Astrocyte of the cerebellum (primary cell): ENCODE measurements at regions not wholly inside any gene's neighbourhood (a gene's known extent, or its start where the extent isn't known, plus 50 kb on each side); places are given as distances from the start of the nearest gene placed in this dataset.

Experiments
- DNase-seq: peaks from one replicate; pipeline ENCODE4 v3.0.0-alpha.2; 2011; ENCODE audit warnings: low read depth
- H3K4me3 ChIP-seq: 2 replicates; pipeline ENCODE4 v1.5.1; 2011; ENCODE audit warnings: mild to moderate bottlenecking, low read depth, low read length, moderate library complexity
- in situ Hi-C: cut with HindIII; loops from 2 replicates; pipeline ENCODE4 v1.10.0; 2017; ENCODE audit warnings: low sequenced_read_pairs
- TF ChIP-seq, protein P1 (sequence below): IDR thresholded peaks from 2 replicates; pipeline ENCODE4 v1.5.1; 2012; ENCODE audit warnings: low read length, low read depth, moderate library complexity, mild to moderate bottlenecking; ENCODE audit errors: missing control alignments

DNA sequence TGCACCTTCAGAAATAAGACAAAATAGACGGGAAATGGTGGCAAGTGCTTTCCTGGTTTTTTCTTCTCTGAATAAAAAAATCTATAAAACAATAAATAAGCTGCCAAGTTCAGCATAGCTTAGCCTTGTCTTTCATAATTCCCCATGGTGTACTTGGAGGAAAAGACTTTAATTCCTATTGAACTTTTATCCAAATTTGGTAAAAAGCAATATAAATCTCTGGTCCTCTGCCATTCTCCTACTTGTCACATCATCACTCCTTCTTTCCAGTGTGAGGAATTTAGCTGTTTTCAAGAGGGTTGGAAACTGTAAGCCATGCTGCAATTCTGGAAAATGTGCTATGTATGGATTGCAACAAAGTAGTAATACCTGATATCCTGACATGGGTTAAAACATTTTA is 551.8 kb upstream of the KIF2B start:
- no peak for DNase-seq
- TF ChIP-seq, protein P1, sequence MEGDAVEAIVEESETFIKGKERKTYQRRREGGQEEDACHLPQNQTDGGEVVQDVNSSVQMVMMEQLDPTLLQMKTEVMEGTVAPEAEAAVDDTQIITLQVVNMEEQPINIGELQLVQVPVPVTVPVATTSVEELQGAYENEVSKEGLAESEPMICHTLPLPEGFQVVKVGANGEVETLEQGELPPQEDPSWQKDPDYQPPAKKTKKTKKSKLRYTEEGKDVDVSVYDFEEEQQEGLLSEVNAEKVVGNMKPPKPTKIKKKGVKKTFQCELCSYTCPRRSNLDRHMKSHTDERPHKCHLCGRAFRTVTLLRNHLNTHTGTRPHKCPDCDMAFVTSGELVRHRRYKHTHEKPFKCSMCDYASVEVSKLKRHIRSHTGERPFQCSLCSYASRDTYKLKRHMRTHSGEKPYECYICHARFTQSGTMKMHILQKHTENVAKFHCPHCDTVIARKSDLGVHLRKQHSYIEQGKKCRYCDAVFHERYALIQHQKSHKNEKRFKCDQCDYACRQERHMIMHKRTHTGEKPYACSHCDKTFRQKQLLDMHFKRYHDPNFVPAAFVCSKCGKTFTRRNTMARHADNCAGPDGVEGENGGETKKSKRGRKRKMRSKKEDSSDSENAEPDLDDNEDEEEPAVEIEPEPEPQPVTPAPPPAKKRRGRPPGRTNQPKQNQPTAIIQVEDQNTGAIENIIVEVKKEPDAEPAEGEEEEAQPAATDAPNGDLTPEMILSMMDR, result no peak
- in situ Hi-C loops, result no loop called here
- H3K4me3 ChIP-seq, result no peak overlapping the region

DNA sequence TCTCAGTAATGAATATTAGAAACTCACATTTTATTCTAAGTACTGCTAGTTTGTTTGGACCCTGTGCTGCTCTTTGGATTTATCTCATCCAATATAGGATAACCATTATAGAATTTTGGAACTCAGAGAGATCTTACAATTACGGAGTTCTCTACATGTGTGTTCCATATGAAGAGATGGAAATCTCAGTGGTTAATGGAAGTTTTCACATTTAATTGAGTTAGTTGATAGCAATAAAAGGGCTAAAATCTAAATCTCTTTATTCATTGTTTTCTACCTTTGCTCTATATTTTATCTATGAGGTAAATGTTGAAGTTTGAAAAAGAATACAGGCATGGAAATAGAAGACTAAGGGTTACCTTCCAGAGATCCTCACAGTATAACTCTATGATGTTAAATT is 558.0 kb upstream of the KIF2B start:
- TF ChIP-seq, protein P1, result no peak
- in situ Hi-C loops, result no loop called here
- no peak for DNase-seq
- no peak overlapping the region for H3K4me3 ChIP-seq

DNA sequence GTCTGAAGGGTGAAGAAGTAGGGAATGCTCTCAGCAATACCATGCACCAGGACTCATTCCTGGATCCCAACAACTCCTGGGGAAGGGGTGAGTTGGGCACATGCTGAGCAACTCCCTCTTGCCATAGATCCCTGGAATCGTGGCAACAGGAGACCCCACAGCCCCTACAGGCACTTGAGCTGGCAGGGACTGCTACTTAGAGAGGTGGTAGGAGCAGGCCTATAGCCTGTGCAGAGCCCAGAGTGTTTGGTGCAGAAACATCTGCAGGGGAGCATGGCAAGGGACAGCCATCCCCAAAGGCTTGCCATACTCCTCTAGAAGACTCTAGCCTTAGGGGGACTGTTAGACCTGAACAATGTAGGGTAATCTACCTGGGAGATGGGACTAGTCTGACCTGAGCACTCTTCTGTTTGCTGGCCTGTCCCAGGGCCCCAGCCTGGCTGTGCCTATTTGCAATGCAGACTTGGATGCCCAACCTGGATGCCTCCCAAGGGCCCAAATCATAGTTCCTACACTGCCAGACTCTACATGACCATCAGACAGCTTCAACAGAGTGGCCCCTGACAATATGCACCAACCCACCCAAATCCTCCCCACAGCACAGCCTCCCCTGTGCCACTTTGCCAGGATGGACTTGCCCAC is 568.6 kb upstream of the KIF2B start:
- H3K4me3 ChIP-seq, result no peak overlapping the region
- in situ Hi-C loops, result no loop called here
- TF ChIP-seq, protein P1, result no peak
- DNase-seq, result no peak

DNA sequence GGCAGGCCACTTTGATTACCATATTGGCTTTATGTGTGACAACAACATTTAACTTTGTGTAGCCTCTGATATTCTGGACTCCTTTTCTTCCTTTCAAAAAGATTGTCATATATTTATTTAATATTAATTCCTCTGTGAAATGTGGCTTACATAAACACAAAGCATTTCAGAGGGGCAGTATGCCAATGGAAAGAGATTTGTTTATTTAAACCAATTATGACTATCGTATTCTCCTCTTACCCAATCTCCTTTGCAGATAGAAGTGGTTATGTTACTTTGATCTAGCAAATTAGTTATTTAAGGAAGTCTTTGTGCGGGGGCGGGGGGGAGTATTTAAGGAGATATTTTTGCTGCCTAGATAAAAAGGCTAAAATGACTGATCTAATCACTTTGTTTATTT is 573.7 kb upstream of the KIF2B start:
- in situ Hi-C loops, result no loop called here

DNA sequence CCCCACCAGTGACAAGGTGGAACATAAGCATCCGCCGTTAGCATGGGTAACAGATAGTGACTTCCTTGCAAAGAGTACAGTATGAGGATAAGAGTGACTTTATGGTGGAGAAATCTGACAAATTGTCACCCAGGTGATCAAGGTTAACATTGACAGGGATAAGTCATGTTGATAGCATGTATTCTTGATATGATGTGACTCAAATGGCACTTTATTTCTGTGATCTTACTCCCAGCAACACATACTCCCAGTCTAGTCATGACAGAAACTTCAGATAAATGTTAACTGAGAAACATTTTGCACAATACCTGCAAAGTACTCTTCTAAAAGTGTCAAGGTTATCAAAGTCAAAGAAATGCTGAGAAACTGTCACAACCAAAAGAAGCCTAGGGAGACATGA is 588.6 kb upstream of the KIF2B start:
- TF ChIP-seq, protein P1, result no peak
- in situ Hi-C loops, result no loop called here
- no peak overlapping the region for H3K4me3 ChIP-seq
- DNase-seq, result no peak

More for the DNA sequence above, 573.7 kb upstream of the KIF2B start:
- TF ChIP-seq, protein P1, result no peak
- DNase-seq, result no peak
- H3K4me3 ChIP-seq, result no peak overlapping the region

DNA sequence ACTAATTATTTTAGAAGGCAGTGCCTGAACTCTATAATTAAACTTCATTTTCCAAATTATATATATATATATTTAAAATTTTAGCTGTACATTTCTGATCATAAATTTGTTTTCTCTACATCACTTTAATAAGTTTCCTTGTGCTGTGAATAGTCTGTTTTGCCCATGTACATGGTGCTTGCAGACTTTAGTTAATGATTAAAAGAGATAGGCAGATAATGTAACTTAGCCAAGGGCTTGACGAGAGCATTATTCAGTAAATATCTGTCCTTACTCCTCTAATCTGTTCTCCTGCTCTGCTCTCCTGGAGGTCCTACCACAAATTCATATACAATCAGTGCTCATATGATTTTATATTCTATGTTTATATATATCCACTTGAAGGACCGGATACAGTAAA is 595.2 kb upstream of the KIF2B start:
- TF ChIP-seq, protein P1, result no peak
- in situ Hi-C loops, result no loop called here
- DNase-seq, result no peak
- H3K4me3 ChIP-seq, result no peak overlapping the region
